Uterus (tissue), 2 donors: ENCODE measurements at regions not wholly inside any gene's neighbourhood (a gene's known extent, or its start where the extent isn't known, plus 50 kb on each side); places are given as distances from the start of the nearest gene placed in this dataset.

Source experiments
- CTCF ChIP-seq, 4 experiments: fragments of 200-600 bp in 2 of 4; fragments of 450-650 bp in 2 of 4; sonication (generic) in 2 of 4; IDR thresholded peaks; one replicate each; pipeline ENCODE4 v1.5.1; 2016 to 2019; ENCODE audit warnings: antibody characterized with exemption in 4 of 4, mild to moderate bottlenecking in 2 of 4, moderate library complexity in 1 of 4
- POLR2A ChIP-seq, 2 donors: fragments of 450-650 bp; IDR thresholded peaks; one replicate each; pipeline ENCODE4 v1.6.1; 2016; ENCODE audit warnings: antibody characterized with exemption in 2 of 2, mild to moderate bottlenecking in 1 of 2, moderate library complexity in 1 of 2

- TF ChIP-seq CTCF (IDR thresholded peaks at IDR 0.05) (no peak), POLR2A (IDR thresholded peaks at IDR 0.05) (no peak)
Measured at GRCh38 chr1:56060906-56061305, 518.5 kb downstream of the PLPP3 start.
